Ascending aorta (tissue), 2 donors: ENCODE measurements at regions not wholly inside any gene's neighbourhood (a gene's known extent, or its start where the extent isn't known, plus 50 kb on each side); places are given as distances from the start of the nearest gene placed in this dataset.
"Not testable (repeated sequence)": the region's sequence is repeated elsewhere in the genome, so short reads cannot be mapped to it uniquely, and the experiment has no call there.

ENCODE experiments used
- DNase-seq, 2 donors: peaks; one replicate each; pipeline ENCODE4 v3.0.0-alpha.2; 2019; ENCODE audit warnings: low spot score in 2 of 2
- H3K27ac ChIP-seq, 2 donors: fragments of 200-600 bp; sonication (generic); one replicate each; pipeline ENCODE4 v1.5.1; 2016 to 2017; ENCODE audit warnings: mild to moderate bottlenecking in 1 of 2
- H3K27me3 ChIP-seq: fragments of 200-600 bp; sonication (generic); one replicate; pipeline ENCODE4 v1.5.1; 2017
- H3K36me3 ChIP-seq, 2 donors: fragments of 200-600 bp; sonication (generic); one replicate each; pipeline ENCODE4 v1.5.1; 2016
- H3K4me1 ChIP-seq, 2 donors: fragments of 200-600 bp; sonication (generic); one replicate each; pipeline ENCODE4 v1.5.1; 2016 to 2017; ENCODE audit warnings: mild to moderate bottlenecking in 1 of 2
- H3K4me3 ChIP-seq, 2 donors: fragments of 200-600 bp; sonication (generic); one replicate each; pipeline ENCODE4 v1.5.1; 2016 to 2017; ENCODE audit warnings: mild to moderate bottlenecking in 1 of 2
- H3K9me3 ChIP-seq, 2 donors: fragments of 200-600 bp; sonication (generic); one replicate each; pipeline ENCODE4 v1.5.1; 2016
- CTCF ChIP-seq, 3 experiments: fragments of 200-600 bp in 2 of 3; fragments of 450-650 bp in 1 of 3; sonication (generic) in 2 of 3; IDR thresholded peaks; one replicate each; pipeline ENCODE4 v1.5.1; 2016 to 2019; ENCODE audit warnings: antibody characterized with exemption in 3 of 3, mild to moderate bottlenecking in 1 of 3, moderate library complexity in 1 of 3
- intact Hi-C: fragments of 100-400 bp; cut with DNase I; formaldehyde crosslinking; loops from one replicate; pipeline ENCODE4 v1.15.1; 2023

- no peaks in the 10 kb centered on the region for H3K27me3 ChIP-seq
- H3K36me3 ChIP-seq = no peaks in the 10 kb centered on the region
- H3K9me3 ChIP-seq = no peaks in the 10 kb centered on the region
- peak overlapping the region; percentile 56 to 81 for H3K27ac ChIP-seq
- intact Hi-C loops = loop anchor here (10.0 kb wide), 1 partner anchor 86 kb away; no protein-coding TSS in a partner anchor
- peak; percentile 61 to 72 (median 65) for TF ChIP-seq CTCF (IDR thresholded peaks at IDR 0.05)
- H3K4me1 ChIP-seq = peaks cover 0 to 4% of the 10 kb centered on the region in 2 donors
- H3K4me3 ChIP-seq = peak overlapping the region; percentile 20 to 64
- peak; percentile 47 to 90 for DNase-seq
These were observed 134.2 kb downstream of the USP22 start for GRCh38 chr17:20908313-20909267.

GRCh38 chr17:20914658-20915057, 128.2 kb downstream of the USP22 start:
- Histone ChIP-seq H3K4me1 (no peaks in the 10 kb centered on the region), H3K27me3 (no peaks in the 10 kb centered on the region), H3K27ac (no peak overlapping the region), H3K9me3 (no peaks in the 10 kb centered on the region), H3K36me3 (no peaks in the 10 kb centered on the region), H3K4me3 (no peak overlapping the region)
- no peak for DNase-seq
- TF ChIP-seq CTCF (IDR thresholded peaks at IDR 0.05) = no peak
- intact Hi-C loops = no loop called here

GRCh38 chr17:20916383-20916782, 126.4 kb downstream of the USP22 start:
- no peaks in the 10 kb centered on the region for H3K9me3 ChIP-seq
- TF ChIP-seq CTCF (IDR thresholded peaks at IDR 0.05) = no peak
- intact Hi-C loops = no loop called here
- no peak overlapping the region for H3K4me3 ChIP-seq
- no peaks in the 10 kb centered on the region for H3K36me3 ChIP-seq
- H3K27me3 ChIP-seq = no peaks in the 10 kb centered on the region
- H3K4me1 ChIP-seq = no peaks in the 10 kb centered on the region
- no peak overlapping the region for H3K27ac ChIP-seq
- no peak for DNase-seq

- H3K4me1 ChIP-seq, H3K27ac ChIP-seq, H3K4me3 ChIP-seq, DNase-seq, intact Hi-C loops, H3K27me3 ChIP-seq, H3K36me3 ChIP-seq, H3K9me3 ChIP-seq: not testable (repeated sequence)
These were observed 125.1 kb downstream of the USP22 start for GRCh38 chr17:20917610-20918306.

GRCh38 chr17:20920095-20920814, 122.6 kb downstream of the USP22 start:
- Histone ChIP-seq H3K4me3 (no peak overlapping the region), H3K27ac (no peak overlapping the region), H3K36me3 (no peaks in the 10 kb centered on the region), H3K4me1 (no peaks in the 10 kb centered on the region), H3K9me3 (no peaks in the 10 kb centered on the region), H3K27me3 (no peaks in the 10 kb centered on the region)
- intact Hi-C loops = no loop called here
- DNase-seq = no peak
- no peak for TF ChIP-seq CTCF (IDR thresholded peaks at IDR 0.05)
